MG63 (cell line): ENCODE measurements at regions not wholly inside any gene's neighbourhood (a gene's known extent, or its start where the extent isn't known, plus 50 kb on each side); places are given as distances from the start of the nearest gene placed in this dataset.

Experiments
- DNase-seq: peaks from one replicate; pipeline ENCODE4 v3.0.0-alpha.2; 2020
- H3K27me3 ChIP-seq: fragments of 250-450 bp; sonication (Bioruptor Pico); 2 replicates; pipeline ENCODE4 v1.5.1; 2020; ENCODE audit warnings: mild to moderate bottlenecking, moderate library complexity
- H3K36me3 ChIP-seq: fragments of 250-450 bp; sonication (Bioruptor Pico); 2 replicates; pipeline ENCODE4 v1.5.1; 2020; ENCODE audit warnings: mild to moderate bottlenecking, moderate library complexity
- H3K4me3 ChIP-seq: fragments of 250-450 bp; sonication (Bioruptor Pico); 2 replicates; pipeline ENCODE4 v1.5.1; 2020; ENCODE audit warnings: mild to moderate bottlenecking, moderate library complexity
- H3K9me3 ChIP-seq: fragments of 250-450 bp; sonication (Bioruptor Pico); 2 replicates; pipeline ENCODE4 v1.5.1; 2020; ENCODE audit warnings: mild to moderate bottlenecking, moderate library complexity

DNA sequence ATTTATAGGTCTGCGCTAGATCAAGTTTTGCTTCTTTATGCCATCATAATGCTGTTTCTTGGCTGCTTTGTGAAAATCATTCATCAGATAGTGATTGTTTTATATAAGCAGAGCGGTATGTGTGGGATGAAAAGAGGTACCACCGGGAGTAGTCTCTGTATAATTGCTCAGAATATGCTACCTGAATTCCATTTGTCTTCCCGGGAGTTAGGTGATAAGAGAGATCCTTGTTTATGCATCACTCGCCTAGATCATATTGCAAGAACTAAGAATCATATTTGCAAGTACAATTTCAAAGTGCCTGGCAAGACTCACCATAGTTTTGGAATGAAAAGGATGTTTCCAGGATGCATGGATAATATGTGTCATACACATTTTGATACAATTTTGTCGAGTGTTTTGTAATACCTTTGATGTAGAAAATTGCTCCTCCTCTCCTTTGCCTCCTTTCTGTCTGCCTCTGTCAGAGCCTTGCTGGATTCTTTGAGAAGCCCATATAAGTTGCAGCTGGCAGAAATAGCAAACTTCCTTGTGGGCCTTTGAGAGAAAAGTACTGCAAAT is 1306.0 kb upstream of the SLC10A2 start:
- no peaks in the 10 kb centered on the region for H3K27me3 ChIP-seq
- no peaks in the 10 kb centered on the region for H3K36me3 ChIP-seq
- no peak overlapping the region for H3K4me3 ChIP-seq
- DNase-seq: no peak
- H3K9me3 ChIP-seq: no peaks in the 10 kb centered on the region

GRCh38 chr13:104365430-104365829 is 1299.2 kb upstream of the SLC10A2 start:
- no peaks in the 10 kb centered on the region for H3K27me3 ChIP-seq
- no peak for DNase-seq
- no peaks in the 10 kb centered on the region for H3K36me3 ChIP-seq
- no peaks in the 10 kb centered on the region for H3K9me3 ChIP-seq
- no peak overlapping the region for H3K4me3 ChIP-seq

- DNase-seq: no peak
- no peaks in the 10 kb centered on the region for H3K36me3 ChIP-seq
- no peaks in the 10 kb centered on the region for H3K27me3 ChIP-seq
- no peak overlapping the region for H3K4me3 ChIP-seq
- no peaks in the 10 kb centered on the region for H3K9me3 ChIP-seq
Measured at GRCh38 chr13:104357672-104358354, 1291.6 kb upstream of the SLC10A2 start.

GRCh38 chr13:104357174-104357573 is 1291.0 kb upstream of the SLC10A2 start:
- Histone ChIP-seq H3K27me3 (no peaks in the 10 kb centered on the region), H3K36me3 (no peaks in the 10 kb centered on the region), H3K4me3 (no peak overlapping the region), H3K9me3 (no peaks in the 10 kb centered on the region)
- DNase-seq: no peak

DNA sequence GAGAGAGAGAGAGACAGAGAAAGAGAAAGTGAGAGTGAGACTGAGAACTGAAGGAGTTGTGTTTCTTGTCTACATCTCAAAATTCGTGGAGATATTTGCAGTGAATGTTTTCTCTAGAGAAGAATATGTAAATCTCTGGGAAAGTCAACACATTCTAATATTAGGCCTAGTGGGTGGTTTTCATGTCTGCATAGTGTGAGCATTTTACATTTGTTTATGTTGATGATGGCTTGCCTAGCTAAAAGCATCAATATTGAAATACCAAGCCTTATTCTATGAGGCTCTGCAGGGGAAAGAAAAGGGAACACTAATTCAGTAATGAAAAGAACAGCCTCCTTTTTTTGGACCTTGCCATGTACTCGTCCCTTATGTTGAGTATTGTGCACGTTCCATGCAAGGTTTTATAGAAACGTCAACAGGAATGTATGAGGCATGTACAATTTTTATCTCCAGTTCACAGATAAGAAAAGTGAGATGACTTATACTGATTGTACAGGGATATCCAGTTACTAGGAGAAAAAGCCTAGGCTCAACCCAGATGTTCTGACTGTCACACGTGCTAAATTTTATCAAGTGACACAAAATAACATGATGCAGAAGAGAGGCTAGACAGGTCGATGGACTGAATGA is 1288.9 kb upstream of the SLC10A2 start:
- no peaks in the 10 kb centered on the region for H3K9me3 ChIP-seq
- no peaks in the 10 kb centered on the region for H3K27me3 ChIP-seq
- DNase-seq: no peak
- no peaks in the 10 kb centered on the region for H3K36me3 ChIP-seq
- no peak overlapping the region for H3K4me3 ChIP-seq

DNA sequence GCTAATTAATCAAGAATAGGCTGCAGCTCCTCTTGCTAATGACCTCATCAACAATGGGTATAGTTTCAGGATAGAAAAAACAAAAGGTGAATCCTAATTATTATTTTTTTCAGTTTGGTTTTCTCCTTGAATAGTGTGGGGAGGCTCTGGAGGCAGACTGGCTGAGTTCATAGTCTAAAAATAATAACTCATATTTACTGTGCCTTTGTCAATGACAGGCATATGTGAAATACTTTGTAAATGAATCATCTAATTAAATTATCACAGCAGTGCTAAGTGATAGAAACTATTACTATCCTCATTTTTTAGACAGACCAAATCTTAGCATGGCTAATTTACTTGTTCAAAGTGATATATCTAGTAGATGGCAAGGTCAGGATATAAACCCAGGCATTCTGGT is 1261.0 kb upstream of the SLC10A2 start:
- DNase-seq: no peak
- Histone ChIP-seq H3K4me3 (no peak overlapping the region), H3K9me3 (no peaks in the 10 kb centered on the region), H3K27me3 (no peaks in the 10 kb centered on the region), H3K36me3 (no peaks in the 10 kb centered on the region)

- Histone ChIP-seq H3K9me3 (no peaks in the 10 kb centered on the region), H3K27me3 (no peaks in the 10 kb centered on the region), H3K4me3 (no peak overlapping the region), H3K36me3 (no peaks in the 10 kb centered on the region)
- DNase-seq: no peak
Measured at GRCh38 chr13:104326523-104326922, 1260.3 kb upstream of the SLC10A2 start.

DNA sequence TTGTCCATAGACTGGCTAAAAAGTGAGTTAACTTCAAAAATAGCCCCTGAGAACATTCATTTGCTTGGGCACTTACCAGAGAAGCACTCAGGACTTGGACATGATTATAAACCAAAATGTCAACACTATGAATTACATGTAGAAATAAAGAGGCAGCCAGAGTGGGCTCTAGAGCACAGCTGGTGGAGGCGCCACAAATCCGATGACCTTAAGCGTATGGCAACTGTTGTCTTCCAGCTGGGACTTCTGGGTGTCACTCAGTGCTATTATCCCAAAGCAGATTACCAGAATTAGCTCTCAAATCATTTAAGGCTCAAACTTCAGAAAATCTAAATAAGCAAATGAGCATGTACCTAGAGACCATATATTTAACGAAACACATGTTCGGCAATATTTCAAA is 1255.5 kb upstream of the SLC10A2 start:
- DNase-seq: no peak
- Histone ChIP-seq H3K27me3 (no peaks in the 10 kb centered on the region), H3K9me3 (no peaks in the 10 kb centered on the region), H3K36me3 (no peaks in the 10 kb centered on the region), H3K4me3 (no peak overlapping the region)

DNA sequence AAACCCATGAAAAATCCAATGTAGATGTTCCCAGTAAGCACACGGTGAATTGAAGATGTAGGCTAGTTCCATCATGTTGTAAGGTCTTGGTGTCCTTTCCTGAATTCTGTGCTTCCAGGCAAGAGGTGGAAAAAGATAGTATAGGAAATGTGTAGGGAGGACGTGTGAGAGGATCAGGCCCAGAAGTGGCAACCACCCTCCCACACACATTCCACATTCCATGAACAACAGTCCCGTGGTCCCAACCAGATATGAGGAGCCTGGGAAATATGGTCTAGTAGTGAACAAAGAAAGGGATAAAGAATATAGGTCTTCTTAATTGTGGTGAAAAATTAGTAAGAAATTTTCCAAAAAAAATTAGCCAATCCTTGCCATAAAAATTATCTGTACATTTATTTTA is 1254.2 kb upstream of the SLC10A2 start:
- no peaks in the 10 kb centered on the region for H3K27me3 ChIP-seq
- no peak for DNase-seq
- no peaks in the 10 kb centered on the region for H3K9me3 ChIP-seq
- H3K36me3 ChIP-seq: no peaks in the 10 kb centered on the region
- no peak overlapping the region for H3K4me3 ChIP-seq

GRCh38 chr13:104318121-104318520 is 1251.9 kb upstream of the SLC10A2 start:
- Histone ChIP-seq H3K9me3 (peaks cover 5% of the 10 kb centered on the region), H3K36me3 (no peaks in the 10 kb centered on the region), H3K4me3 (no peak overlapping the region), H3K27me3 (no peaks in the 10 kb centered on the region)
- DNase-seq: peak; percentile 3

- peak; percentile 26 for DNase-seq
- Histone ChIP-seq H3K36me3 (no peaks in the 10 kb centered on the region), H3K27me3 (no peaks in the 10 kb centered on the region), H3K9me3 (peaks cover 5% of the 10 kb centered on the region), H3K4me3 (no peak overlapping the region)
Measured at GRCh38 chr13:104315606-104316005, 1249.4 kb upstream of the SLC10A2 start.

DNA sequence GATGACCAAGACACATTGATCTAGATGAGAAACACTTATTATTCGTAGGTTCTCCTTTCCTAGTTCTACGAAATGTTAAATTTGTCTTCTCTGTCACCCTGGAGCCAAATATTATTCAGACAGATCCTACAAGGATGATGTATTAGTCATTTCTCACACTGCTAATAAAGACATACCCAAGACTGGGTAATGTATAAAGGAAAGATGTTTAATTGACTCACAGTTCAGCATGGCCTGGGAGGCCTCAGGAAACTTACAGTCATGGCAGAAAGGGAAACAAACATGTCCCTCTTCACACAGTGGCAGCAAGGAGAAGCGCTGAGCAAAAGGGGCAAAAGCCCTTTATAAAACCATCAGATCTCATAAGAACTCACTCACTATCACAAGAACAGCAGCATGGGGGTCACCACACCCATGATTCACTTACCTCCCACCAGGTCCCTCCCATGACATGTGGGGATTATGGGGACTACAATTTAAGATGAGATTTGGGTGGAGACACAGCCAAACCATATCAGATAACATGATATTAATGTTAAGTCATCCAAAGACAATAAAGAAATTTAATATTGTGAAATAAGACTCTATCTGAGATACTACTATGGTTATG is 1248.8 kb upstream of the SLC10A2 start:
- peaks cover 5% of the 10 kb centered on the region for H3K9me3 ChIP-seq
- DNase-seq: peak; percentile 18
- H3K27me3 ChIP-seq: no peaks in the 10 kb centered on the region
- no peak overlapping the region for H3K4me3 ChIP-seq
- no peaks in the 10 kb centered on the region for H3K36me3 ChIP-seq

DNA sequence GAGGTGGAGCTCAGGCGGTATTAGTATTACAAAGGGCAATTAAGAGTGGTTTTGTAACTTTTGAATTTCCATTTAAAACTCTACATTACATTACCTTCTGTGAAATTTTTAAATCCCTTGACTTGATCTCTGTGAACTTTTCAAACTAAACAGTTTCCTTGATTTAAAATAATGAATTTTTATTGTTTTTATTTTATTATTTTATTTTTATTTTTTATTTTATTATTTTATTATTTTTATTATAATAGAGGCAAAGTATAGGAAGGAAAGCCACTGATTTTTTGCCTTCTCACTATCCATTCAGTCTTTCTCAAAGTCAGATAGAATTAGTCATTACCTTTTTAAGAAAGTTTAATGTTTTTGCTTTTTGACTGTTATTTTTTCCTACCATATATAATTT is 1248.1 kb upstream of the SLC10A2 start:
- H3K36me3 ChIP-seq: no peaks in the 10 kb centered on the region

DNA sequence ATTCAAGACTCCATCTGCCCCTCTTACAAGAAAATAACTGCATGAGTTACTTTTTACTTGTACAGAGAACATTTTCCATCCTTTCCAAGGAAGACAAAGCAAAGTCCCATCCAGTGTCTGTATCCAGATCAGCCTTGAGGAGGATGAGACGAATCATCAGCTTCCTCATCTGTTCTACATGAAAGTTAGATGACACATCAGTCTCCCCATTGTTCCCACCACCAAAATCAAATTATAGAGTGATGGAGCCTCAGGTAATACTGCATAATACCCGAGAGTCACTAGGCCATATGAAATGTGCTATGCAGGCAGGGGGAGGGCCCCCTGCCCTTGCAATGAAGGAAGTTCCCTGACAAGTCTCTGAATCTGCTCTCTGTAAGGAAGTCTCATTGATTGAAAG is 1244.6 kb upstream of the SLC10A2 start:
- DNase-seq: no peak
- no peaks in the 10 kb centered on the region for H3K27me3 ChIP-seq
- H3K36me3 ChIP-seq: no peaks in the 10 kb centered on the region
- peaks cover 5% of the 10 kb centered on the region for H3K9me3 ChIP-seq
- H3K4me3 ChIP-seq: no peak overlapping the region

More for the DNA sequence above, 1248.1 kb upstream of the SLC10A2 start:
- no peak overlapping the region for H3K4me3 ChIP-seq
- H3K27me3 ChIP-seq: no peaks in the 10 kb centered on the region
- no peak for DNase-seq
- H3K9me3 ChIP-seq: peaks cover 5% of the 10 kb centered on the region

GRCh38 chr13:104309431-104309830 is 1243.2 kb upstream of the SLC10A2 start:
- Histone ChIP-seq H3K9me3 (peaks cover 2% of the 10 kb centered on the region), H3K27me3 (no peaks in the 10 kb centered on the region), H3K4me3 (no peak overlapping the region), H3K36me3 (no peaks in the 10 kb centered on the region)
- DNase-seq: no peak

DNA sequence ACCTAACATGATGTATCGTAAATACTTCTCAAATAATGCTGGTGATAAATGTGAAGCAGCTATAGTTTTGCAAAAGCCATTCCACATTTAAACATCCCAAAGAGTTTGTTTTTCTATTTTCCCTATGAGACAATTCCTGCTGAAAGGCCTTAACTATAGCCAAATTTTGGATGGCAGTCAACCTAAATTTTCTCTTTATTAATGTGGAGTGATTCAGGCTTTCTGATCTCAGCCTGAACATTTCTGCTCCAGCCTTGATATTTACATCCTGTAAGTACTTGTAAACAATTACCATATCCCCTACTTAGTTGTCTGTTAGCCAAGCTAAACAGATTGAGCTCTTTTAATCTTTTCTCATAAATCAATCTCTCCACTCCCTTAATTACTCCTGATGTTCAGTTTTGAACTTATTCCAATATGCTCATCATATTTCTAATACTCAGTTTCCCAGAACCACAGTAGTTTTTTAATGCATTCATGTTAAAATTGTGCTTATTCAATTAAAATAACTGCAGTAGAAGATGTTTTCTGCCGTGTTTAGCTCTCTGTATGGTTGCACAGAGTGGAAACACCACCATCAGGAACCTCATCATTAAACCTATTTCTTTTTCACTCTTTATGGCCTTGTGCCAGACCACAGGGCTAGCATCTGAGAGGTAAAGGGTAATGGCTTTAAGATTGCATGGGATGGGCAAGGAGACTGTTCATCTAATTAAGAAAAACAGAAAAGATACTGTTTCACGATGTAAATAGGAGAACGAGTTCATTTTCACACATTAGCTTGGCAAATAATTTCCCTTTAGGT is 1235.2 kb upstream of the SLC10A2 start:
- no peak for DNase-seq

GRCh38 chr13:104297075-104297474 is 1230.9 kb upstream of the SLC10A2 start:
- Histone ChIP-seq H3K36me3 (no peaks in the 10 kb centered on the region), H3K4me3 (no peak overlapping the region), H3K27me3 (no peaks in the 10 kb centered on the region), H3K9me3 (no peaks in the 10 kb centered on the region)
- no peak for DNase-seq

More for the DNA sequence above, 1235.2 kb upstream of the SLC10A2 start:
- Histone ChIP-seq H3K9me3 (no peaks in the 10 kb centered on the region), H3K36me3 (no peaks in the 10 kb centered on the region), H3K4me3 (no peak overlapping the region), H3K27me3 (no peaks in the 10 kb centered on the region)
